OCI-LY7 (cell line): ENCODE measurements at regions not wholly inside any gene's neighbourhood (a gene's known extent, or its start where the extent isn't known, plus 50 kb on each side); places are given as distances from the start of the nearest gene placed in this dataset.

Experiments used
- BruUV-seq: library from RNA; stranded (reverse); fragments of 400-500 nt; replicated peaks from 2 replicates; lab custom pipeline; 2021; lab: Mats Ljungman, UMichigan
- CTCF ChIA-PET: fragments of 300-600 bp; sonication (Branson Sonifier 250); formaldehyde crosslinking; loops from one replicate; lab custom pipeline; 2022; ENCODE audit warnings: antibody characterized with exemption; ENCODE audit not compliant: unreplicated experiment; lab: Charles Lee
- POLR2A ChIA-PET: fragments of 300-600 bp; sonication (Branson Sonifier 250); formaldehyde crosslinking; loops from one replicate; lab custom pipeline; 2022; ENCODE audit warnings: antibody characterized with exemption; lab: Charles Lee
- DNase-seq: peaks from one replicate; pipeline ENCODE4 v3.0.0-alpha.2; 2015; ENCODE audit warnings: low spot score
- H2AFZ ChIP-seq: fragments of 200-600 bp; sonication (generic), shearing (Covaris generic); 2 replicates; pipeline ENCODE4 v1.6.1; 2014; ENCODE audit warnings: mild to moderate bottlenecking, antibody characterized with exemption, low read length, moderate library complexity
- H3K27ac ChIP-seq: fragments of 200-600 bp; sonication (generic); 2 replicates; pipeline ENCODE4 v1.5.1; 2014; ENCODE audit warnings: mixed run types, low read depth, mild to moderate bottlenecking, moderate library complexity, low read length, inconsistent platforms; ENCODE audit not compliant: poor library complexity, severe bottlenecking
- H3K36me3 ChIP-seq: fragments of 200-600 bp; sonication (generic); 2 replicates; pipeline ENCODE4 v1.6.1; 2014; ENCODE audit warnings: mild to moderate bottlenecking, antibody characterized with exemption, low read length, moderate library complexity, mixed read lengths; ENCODE audit not compliant: insufficient read depth
- H3K4me1 ChIP-seq: fragments of 200-600 bp; sonication (generic); 2 replicates; pipeline ENCODE4 v1.5.1; 2014; ENCODE audit warnings: mild to moderate bottlenecking, low read length; ENCODE audit not compliant: insufficient read depth, poor library complexity, severe bottlenecking
- H3K4me2 ChIP-seq: fragments of 200-600 bp; sonication (generic); 2 replicates; pipeline ENCODE4 v1.6.1; 2014; ENCODE audit warnings: mild to moderate bottlenecking, low read length
- H3K4me3 ChIP-seq: fragments of 200-600 bp; sonication (generic); 2 replicates; pipeline ENCODE4 v1.5.1; 2014; ENCODE audit warnings: mild to moderate bottlenecking, low read depth, low read length; ENCODE audit not compliant: poor library complexity, severe bottlenecking
- H3K79me2 ChIP-seq: fragments of 200-600 bp; sonication (generic); 2 replicates; pipeline ENCODE4 v1.6.1; 2016; ENCODE audit warnings: low read depth, mild to moderate bottlenecking, low read length, moderate library complexity, mixed read lengths; ENCODE audit not compliant: insufficient read depth
- H3K9me2 ChIP-seq: fragments of 200-600 bp; sonication (generic); 2 replicates; pipeline ENCODE4 v1.6.1; 2016; ENCODE audit warnings: mild to moderate bottlenecking, low read length, mixed read lengths; ENCODE audit not compliant: insufficient read depth
- H3K9me3 ChIP-seq: fragments of 200-600 bp; sonication (generic); 2 replicates; pipeline ENCODE4 v1.6.1; 2014; ENCODE audit warnings: mild to moderate bottlenecking, mixed run types, low read length, mixed read lengths
- H4K20me1 ChIP-seq: fragments of 200-600 bp; sonication (generic); 2 replicates; pipeline ENCODE4 v1.6.1; 2014; ENCODE audit warnings: mild to moderate bottlenecking, antibody characterized with exemption, low read length, moderate library complexity, mixed read lengths; ENCODE audit not compliant: insufficient read depth
- EZH2phosphoT487 ChIP-seq: fragments of 200-600 bp; sonication (generic); IDR thresholded peaks from 2 replicates; pipeline ENCODE4 v1.6.1; 2018; ENCODE audit warnings: low read depth, borderline replicate concordance, mild to moderate bottlenecking, mixed run types, antibody characterized with exemption, low read length, moderate library complexity, mixed read lengths
- intact Hi-C: fragments of 100-400 bp; cut with micrococcal nuclease; formaldehyde crosslinking; loops from one replicate; pipeline ENCODE4 v1.10.0; 2022; ENCODE audit not compliant: unreplicated experiment
- TF ChIP-seq, protein P1 (sequence below): fragments of 200-600 bp; sonication (generic); conservative IDR thresholded peaks from 2 replicates; pipeline ENCODE4 v1.5.1; 2014; ENCODE audit warnings: mild to moderate bottlenecking, antibody characterized with exemption, low read length, moderate library complexity, mixed read lengths

DNA sequence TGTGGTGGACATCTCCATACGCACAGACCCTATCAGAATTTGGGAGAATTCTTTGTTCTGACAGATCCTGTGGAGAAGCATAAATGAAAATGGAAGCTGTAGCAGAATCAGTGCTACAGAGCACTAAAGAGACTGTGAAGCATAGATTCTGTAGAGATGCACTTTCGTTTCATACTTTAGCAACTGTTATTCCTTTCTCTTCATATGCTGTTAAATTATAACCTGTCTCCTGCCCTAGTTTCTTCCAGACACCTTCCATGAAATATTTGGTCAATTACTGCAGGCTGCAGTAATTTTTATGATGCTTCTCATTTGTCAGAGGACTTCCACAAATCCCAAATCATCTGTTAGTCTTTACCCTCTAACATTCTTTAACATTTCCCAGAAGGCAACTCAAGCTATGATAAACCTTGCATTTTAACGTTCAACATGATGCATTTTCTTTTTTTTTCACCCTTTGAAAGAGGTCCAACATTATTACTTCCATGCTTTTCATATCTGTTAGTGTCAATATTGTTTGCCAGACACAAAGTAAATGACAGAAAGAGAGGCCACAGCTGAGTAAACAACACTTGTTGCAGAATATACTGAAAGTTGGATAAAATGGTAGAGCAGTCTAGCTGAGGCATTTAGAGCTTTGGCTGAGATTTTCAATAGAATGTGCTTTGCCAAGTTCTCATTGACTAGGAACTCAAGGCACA lies 412.7 kb downstream of the LMO7 start:
- Histone ChIP-seq H3K9me3 (no peaks in the 10 kb centered on the region), H3K36me3 (no peaks in the 10 kb centered on the region), H3K79me2 (no peaks in the 10 kb centered on the region), H3K4me3 (no peak overlapping the region), H4K20me1 (no peaks in the 10 kb centered on the region), H3K4me1 (no peaks in the 10 kb centered on the region), H2AFZ (no peak overlapping the region), H3K27ac (no peak overlapping the region), H3K9me2 (no peaks in the 10 kb centered on the region), H3K4me2 (no peak overlapping the region)
- no peak for DNase-seq
- no TSS peak for BruUV-seq
- TF ChIP-seq, protein P1, sequence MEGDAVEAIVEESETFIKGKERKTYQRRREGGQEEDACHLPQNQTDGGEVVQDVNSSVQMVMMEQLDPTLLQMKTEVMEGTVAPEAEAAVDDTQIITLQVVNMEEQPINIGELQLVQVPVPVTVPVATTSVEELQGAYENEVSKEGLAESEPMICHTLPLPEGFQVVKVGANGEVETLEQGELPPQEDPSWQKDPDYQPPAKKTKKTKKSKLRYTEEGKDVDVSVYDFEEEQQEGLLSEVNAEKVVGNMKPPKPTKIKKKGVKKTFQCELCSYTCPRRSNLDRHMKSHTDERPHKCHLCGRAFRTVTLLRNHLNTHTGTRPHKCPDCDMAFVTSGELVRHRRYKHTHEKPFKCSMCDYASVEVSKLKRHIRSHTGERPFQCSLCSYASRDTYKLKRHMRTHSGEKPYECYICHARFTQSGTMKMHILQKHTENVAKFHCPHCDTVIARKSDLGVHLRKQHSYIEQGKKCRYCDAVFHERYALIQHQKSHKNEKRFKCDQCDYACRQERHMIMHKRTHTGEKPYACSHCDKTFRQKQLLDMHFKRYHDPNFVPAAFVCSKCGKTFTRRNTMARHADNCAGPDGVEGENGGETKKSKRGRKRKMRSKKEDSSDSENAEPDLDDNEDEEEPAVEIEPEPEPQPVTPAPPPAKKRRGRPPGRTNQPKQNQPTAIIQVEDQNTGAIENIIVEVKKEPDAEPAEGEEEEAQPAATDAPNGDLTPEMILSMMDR = no peak
- no peak for TF ChIP-seq EZH2phosphoT487
- CTCF ChIA-PET = no interaction called here
- intact Hi-C loops = no loop called here
- POLR2A ChIA-PET = interaction anchor here (0.7 kb wide), 1 partner anchor 71 kb away, joined by 3 read pairs; no protein-coding TSS in a partner anchor

DNA sequence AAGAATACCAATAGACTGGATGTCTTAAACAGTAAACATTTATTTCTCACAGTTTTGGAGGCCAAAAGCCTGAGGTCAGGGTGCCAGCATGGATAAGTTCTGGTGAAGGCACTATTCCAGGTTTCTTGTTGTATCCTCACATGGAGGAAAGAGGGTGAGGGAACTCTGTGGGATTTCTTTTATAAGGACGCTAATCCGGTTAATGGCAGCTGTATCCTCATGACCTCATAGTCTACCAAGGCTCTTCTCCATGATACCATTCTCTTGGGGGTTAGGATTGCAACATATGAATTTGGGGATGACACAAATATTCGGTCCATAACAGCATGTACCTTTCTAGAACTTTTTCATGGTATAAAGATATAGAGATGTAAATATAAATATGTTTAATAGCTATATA lies 412.0 kb downstream of the LMO7 start:
- intact Hi-C loops = no loop called here
- Histone ChIP-seq H3K9me3 (no peaks in the 10 kb centered on the region), H4K20me1 (no peaks in the 10 kb centered on the region), H3K4me1 (no peaks in the 10 kb centered on the region), H3K27ac (no peak overlapping the region), H3K79me2 (no peaks in the 10 kb centered on the region), H3K4me3 (no peak overlapping the region), H3K9me2 (no peaks in the 10 kb centered on the region), H3K4me2 (no peak overlapping the region), H3K36me3 (no peaks in the 10 kb centered on the region), H2AFZ (no peak overlapping the region)
- POLR2A ChIA-PET = interaction anchor here (1.0 kb wide), 1 partner anchor 217 kb away, joined by 4 read pairs; no protein-coding TSS in a partner anchor
- CTCF ChIA-PET = no interaction called here
- TF ChIP-seq, protein P1 = no peak
- TF ChIP-seq EZH2phosphoT487 = no peak
- DNase-seq = no peak
- no TSS peak for BruUV-seq

DNA sequence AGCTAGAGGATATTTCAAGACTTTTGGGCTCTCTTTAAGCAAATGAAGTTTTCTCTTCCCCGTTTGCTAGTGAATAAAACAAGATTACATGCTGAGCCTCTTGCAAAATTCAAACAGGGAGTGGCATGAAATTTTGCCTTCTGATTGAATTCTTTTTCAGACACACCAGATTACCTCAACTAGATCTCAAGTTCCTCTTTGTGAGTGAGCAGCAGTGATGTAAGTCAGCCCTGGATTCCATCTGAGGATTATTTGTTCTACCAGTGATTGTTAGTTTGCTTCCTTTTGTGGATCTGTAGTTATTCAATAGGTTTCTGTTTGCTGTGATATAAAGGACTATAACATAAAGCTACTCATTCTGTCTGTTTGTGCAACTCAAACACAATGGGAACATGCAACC lies 407.7 kb downstream of the LMO7 start:
- no peaks in the 10 kb centered on the region for H3K4me1 ChIP-seq
- H3K36me3 ChIP-seq = no peaks in the 10 kb centered on the region
- intact Hi-C loops = no loop called here
- DNase-seq = no peak
- no peak overlapping the region for H2AFZ ChIP-seq
- H4K20me1 ChIP-seq = no peaks in the 10 kb centered on the region
- no peak overlapping the region for H3K4me3 ChIP-seq
- H3K79me2 ChIP-seq = no peaks in the 10 kb centered on the region
- BruUV-seq = no TSS peak
- H3K9me2 ChIP-seq = no peaks in the 10 kb centered on the region
- TF ChIP-seq EZH2phosphoT487 = no peak
- TF ChIP-seq, protein P1 = no peak
- ChIA-PET CTCF (no interaction called here), POLR2A (no interaction called here)
- no peaks in the 10 kb centered on the region for H3K9me3 ChIP-seq
- no peak overlapping the region for H3K4me2 ChIP-seq
- H3K27ac ChIP-seq = no peak overlapping the region
